Gastrocnemius medialis (tissue), 4 donors: ENCODE measurements at regions not wholly inside any gene's neighbourhood (a gene's known extent, or its start where the extent isn't known, plus 50 kb on each side); places are given as distances from the start of the nearest gene placed in this dataset.
"Not testable (repeated sequence)": the region's sequence is repeated elsewhere in the genome, so short reads cannot be mapped to it uniquely, and the experiment has no call there.

ENCODE experiments used
- ATAC-seq, 2 donors: fragments of 150-250 bp; one replicate each; pipeline ENCODE4 v1.9.1; 2016
- DNase-seq, 2 donors: peaks; one replicate each; pipeline ENCODE4 v3.0.0-alpha.2; 2019
- H3K27ac ChIP-seq, 4 donors: fragments of 200-600 bp; sonication (generic); 1 replicate in 1 of 4; 2 replicates in 3 of 4; pipeline ENCODE4 v1.5.1; 2016 to 2018; ENCODE audit warnings: mild to moderate bottlenecking in 2 of 4, moderate library complexity in 1 of 4
- H3K27me3 ChIP-seq, 3 donors: fragments of 200-600 bp; sonication (generic) in 2 of 3; 1 replicate in 1 of 3; 2 replicates in 2 of 3; pipeline versions ENCODE4 v1.5.1 to v1.6.0; 2016 to 2019; ENCODE audit warnings: mild to moderate bottlenecking in 1 of 3, moderate library complexity in 1 of 3
- H3K36me3 ChIP-seq, 2 donors: fragments of 200-600 bp; sonication (generic) in 1 of 2; one replicate each; pipeline ENCODE4 v1.5.1; 2017 to 2018
- H3K4me1 ChIP-seq, 2 donors: fragments of 200-600 bp; sonication (generic) in 1 of 2; one replicate each; pipeline ENCODE4 v1.5.1; 2016 to 2017; ENCODE audit warnings: mild to moderate bottlenecking in 2 of 2
- H3K4me3 ChIP-seq, 4 donors: fragments of 200-600 bp; sonication (generic) in 3 of 4; 1 replicate in 1 of 4; 2 replicates in 3 of 4; pipeline ENCODE4 v1.5.1; 2016 to 2019; ENCODE audit warnings: mild to moderate bottlenecking in 2 of 4
- H3K9me3 ChIP-seq, 3 donors: fragments of 200-600 bp; sonication (generic) in 2 of 3; 1 replicate in 1 of 3; 2 replicates in 2 of 3; pipeline ENCODE4 v1.5.1; 2016 to 2019
- POLR2A ChIP-seq, 2 donors: fragments of 450-650 bp; IDR thresholded peaks; one replicate each; pipeline ENCODE4 v1.6.1; 2017; ENCODE audit warnings: antibody characterized with exemption in 2 of 2, mild to moderate bottlenecking in 2 of 2, moderate library complexity in 2 of 2
- in situ Hi-C, 4 donors: fragments of 200-750 bp; cut with MboI; loops; one replicate each; pipeline versions ENCODE4 v1.15.0 to v1.8.0; 2017; ENCODE audit warnings: low sequenced_read_pairs in 4 of 4
- intact Hi-C: fragments of 100-400 bp; cut with DNase I; formaldehyde crosslinking; loops from one replicate; pipeline ENCODE4 v1.15.1; 2023; ENCODE audit warnings: low total_unique reads
- TF ChIP-seq, protein P1 (sequence below), 5 experiments: fragments of 450-650 bp in 3 of 5; fragments of 200-600 bp in 2 of 5; sonication (generic) in 2 of 5; IDR thresholded peaks in 4 of 5; conservative IDR thresholded peaks in 1 of 5; 1 replicate in 4 of 5; 2 replicates in 1 of 5; pipeline ENCODE4 v1.5.1; 2016 to 2019; ENCODE audit warnings: antibody characterized with exemption in 5 of 5, mild to moderate bottlenecking in 3 of 5, moderate library complexity in 3 of 5

DNA sequence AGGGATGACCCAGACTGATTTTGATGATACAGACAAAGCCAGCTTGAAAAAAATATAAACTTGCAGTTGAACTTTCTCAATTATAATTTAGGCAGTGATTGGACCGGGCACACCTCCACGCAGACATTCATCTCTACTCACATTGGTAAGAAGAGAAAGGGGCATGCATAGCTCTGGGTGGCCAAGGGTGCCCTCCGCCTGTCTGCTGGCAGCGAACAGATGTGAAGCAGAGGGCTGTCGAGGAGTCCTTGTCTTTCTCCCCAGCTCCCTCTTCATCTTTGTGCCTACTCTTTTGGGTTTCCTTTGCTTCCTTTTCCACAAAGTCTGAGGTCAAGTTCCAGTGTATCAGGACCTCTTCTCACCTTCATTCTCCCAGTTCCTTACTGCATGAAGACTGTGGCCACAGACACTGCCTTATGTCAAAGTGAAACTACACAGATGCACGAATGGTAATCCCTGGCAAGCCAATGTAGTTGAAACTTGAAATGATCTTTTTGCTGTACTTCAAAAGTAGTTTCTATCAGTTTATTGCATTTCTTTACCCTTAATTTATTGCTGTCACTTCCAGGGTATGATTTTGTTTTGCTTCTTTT, 343.7 kb upstream of the SOX9 start:
- no peak for ATAC-seq
- in situ Hi-C loops: no loop called here

DNA sequence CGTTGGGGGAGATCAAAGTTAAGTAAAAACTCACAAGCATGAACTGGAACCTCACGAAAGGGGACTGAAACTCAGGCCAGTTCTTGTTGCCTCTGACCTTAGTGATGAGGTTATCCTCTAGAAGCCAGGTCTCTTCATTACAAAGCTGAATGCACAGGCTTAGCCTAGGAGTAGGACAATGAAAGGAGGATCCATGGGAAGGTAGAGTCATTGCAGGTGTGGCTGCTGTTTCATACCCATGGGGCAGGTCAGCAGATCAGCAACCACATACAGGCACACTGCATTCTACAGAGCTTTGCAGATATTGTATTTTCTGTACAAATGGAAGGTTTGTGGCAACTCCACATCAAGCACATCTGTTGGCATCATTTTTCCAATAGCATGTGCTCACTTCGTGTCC, 341.3 kb upstream of the SOX9 start:
- Histone ChIP-seq H3K9me3 (no peaks in the 10 kb centered on the region), H3K27ac (no peak overlapping the region), H3K36me3 (no peaks in the 10 kb centered on the region), H3K4me3 (no peak overlapping the region), H3K27me3 (no peaks in the 10 kb centered on the region), H3K4me1 (no peaks in the 10 kb centered on the region)
- DNase-seq (no peak), ATAC-seq (no peak)
- in situ Hi-C loops: no loop called here
- intact Hi-C loops: no loop called here
- TF ChIP-seq, protein P1, sequence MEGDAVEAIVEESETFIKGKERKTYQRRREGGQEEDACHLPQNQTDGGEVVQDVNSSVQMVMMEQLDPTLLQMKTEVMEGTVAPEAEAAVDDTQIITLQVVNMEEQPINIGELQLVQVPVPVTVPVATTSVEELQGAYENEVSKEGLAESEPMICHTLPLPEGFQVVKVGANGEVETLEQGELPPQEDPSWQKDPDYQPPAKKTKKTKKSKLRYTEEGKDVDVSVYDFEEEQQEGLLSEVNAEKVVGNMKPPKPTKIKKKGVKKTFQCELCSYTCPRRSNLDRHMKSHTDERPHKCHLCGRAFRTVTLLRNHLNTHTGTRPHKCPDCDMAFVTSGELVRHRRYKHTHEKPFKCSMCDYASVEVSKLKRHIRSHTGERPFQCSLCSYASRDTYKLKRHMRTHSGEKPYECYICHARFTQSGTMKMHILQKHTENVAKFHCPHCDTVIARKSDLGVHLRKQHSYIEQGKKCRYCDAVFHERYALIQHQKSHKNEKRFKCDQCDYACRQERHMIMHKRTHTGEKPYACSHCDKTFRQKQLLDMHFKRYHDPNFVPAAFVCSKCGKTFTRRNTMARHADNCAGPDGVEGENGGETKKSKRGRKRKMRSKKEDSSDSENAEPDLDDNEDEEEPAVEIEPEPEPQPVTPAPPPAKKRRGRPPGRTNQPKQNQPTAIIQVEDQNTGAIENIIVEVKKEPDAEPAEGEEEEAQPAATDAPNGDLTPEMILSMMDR (IDR thresholded peaks at IDR 0.05 in 4 of 5, conservative IDR thresholded peaks at IDR 0.05 in 1 of 5): no peak
- no peak for TF ChIP-seq POLR2A (IDR thresholded peaks at IDR 0.05)

More for the DNA sequence above, 343.7 kb upstream of the SOX9 start:
- no peaks in the 10 kb centered on the region for H3K27me3 ChIP-seq
- H3K27ac ChIP-seq: no peak overlapping the region
- no peak for DNase-seq
- intact Hi-C loops: no loop called here
- no peak for TF ChIP-seq POLR2A (IDR thresholded peaks at IDR 0.05)
- TF ChIP-seq, protein P1 (IDR thresholded peaks at IDR 0.05 in 4 of 5, conservative IDR thresholded peaks at IDR 0.05 in 1 of 5): no peak
- no peaks in the 10 kb centered on the region for H3K36me3 ChIP-seq
- H3K4me3 ChIP-seq: no peak overlapping the region
- H3K4me1 ChIP-seq: no peaks in the 10 kb centered on the region
- no peaks in the 10 kb centered on the region for H3K9me3 ChIP-seq

DNA sequence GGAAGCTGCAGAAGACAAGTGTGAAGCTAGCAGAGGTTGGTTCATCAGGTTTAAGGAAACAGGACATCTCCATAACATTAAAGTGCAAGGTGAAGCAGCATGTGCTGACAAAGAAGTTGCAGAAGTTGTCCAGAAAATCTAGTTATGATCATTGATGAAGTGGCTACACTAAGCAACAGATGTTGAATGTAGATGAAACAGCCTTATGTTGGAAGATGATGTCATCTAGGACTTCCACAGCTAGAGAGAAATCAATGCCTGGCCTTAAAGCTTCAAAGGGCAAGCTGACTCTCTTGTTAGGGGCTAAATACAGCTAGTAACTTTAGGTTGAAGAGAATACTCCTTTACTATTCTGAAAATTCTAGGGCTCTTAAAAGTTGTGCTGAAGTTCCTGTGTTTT, 340.2 kb upstream of the SOX9 start:
- TF ChIP-seq, protein P1 (IDR thresholded peaks at IDR 0.05 in 4 of 5, conservative IDR thresholded peaks at IDR 0.05 in 1 of 5): no peak
- no peak for TF ChIP-seq POLR2A (IDR thresholded peaks at IDR 0.05)
- no peaks in the 10 kb centered on the region for H3K4me1 ChIP-seq
- no peak for ATAC-seq
- in situ Hi-C loops (no loop called here), intact Hi-C loops (no loop called here)
- no peak overlapping the region for H3K27ac ChIP-seq
- H3K27me3 ChIP-seq: no peaks in the 10 kb centered on the region
- no peaks in the 10 kb centered on the region for H3K36me3 ChIP-seq
- no peak for DNase-seq
- H3K9me3 ChIP-seq: no peaks in the 10 kb centered on the region
- no peak overlapping the region for H3K4me3 ChIP-seq

DNA sequence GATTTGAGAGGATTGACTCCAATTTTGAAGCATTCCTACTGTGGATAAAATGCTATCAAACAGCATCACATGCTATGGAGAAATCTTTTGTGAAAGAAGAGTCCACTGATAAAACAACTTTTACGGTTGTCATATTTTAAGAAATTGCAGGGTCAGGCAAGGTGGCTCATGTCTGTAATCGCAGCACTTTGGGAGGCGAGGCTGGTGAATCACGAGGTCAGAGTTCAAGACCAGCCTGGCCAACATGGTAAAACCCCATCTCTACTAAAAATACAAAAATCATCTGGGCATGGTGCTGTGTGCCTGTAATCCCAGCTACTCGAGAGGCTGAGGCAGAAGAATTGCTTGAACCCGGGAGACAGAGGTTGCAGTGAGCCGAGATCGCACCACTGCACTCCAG, 338.8 kb upstream of the SOX9 start:
- H3K9me3 ChIP-seq, DNase-seq, H3K36me3 ChIP-seq, H3K4me3 ChIP-seq, intact Hi-C loops, H3K4me1 ChIP-seq, H3K27ac ChIP-seq, H3K27me3 ChIP-seq, ATAC-seq, in situ Hi-C loops: not testable (repeated sequence)

DNA sequence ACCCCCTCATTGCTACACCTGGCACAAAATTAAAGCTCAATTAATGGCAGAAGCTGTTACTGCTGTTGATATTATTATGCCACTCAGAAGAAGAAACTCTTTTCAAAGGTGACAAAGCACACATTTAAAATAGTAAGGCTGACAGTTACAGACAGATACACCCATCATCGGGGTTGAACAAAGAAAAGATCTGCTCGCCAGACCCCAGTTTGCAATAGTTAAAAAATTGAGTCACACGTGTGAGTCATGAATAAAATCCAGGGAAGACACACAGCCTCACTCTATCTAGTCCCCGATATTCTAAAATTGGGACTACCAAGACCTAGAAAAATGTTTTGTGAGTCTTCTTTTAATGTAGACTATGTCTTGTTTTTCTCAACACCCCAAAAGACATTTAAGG, 330.0 kb upstream of the SOX9 start:
- intact Hi-C loops (no loop called here), in situ Hi-C loops (no loop called here)
- Histone ChIP-seq H3K4me3 (no peak overlapping the region), H3K36me3 (no peaks in the 10 kb centered on the region), H3K27ac (no peak overlapping the region), H3K27me3 (no peaks in the 10 kb centered on the region), H3K4me1 (no peaks in the 10 kb centered on the region), H3K9me3 (no peaks in the 10 kb centered on the region)
- DNase-seq (no peak), ATAC-seq (no peak)
- no peak for TF ChIP-seq POLR2A (IDR thresholded peaks at IDR 0.05)
- TF ChIP-seq, protein P1 (IDR thresholded peaks at IDR 0.05 in 4 of 5, conservative IDR thresholded peaks at IDR 0.05 in 1 of 5): no peak
